HG03457 (cell line): ENCODE measurements at regions not wholly inside any gene's neighbourhood (a gene's known extent, or its start where the extent isn't known, plus 50 kb on each side); places are given as distances from the start of the nearest gene placed in this dataset.

Source experiments
- ATAC-seq: cut with Tn5 transposase; IDR thresholded peaks from one replicate; pipeline ENCODE4 v1.9.1; 2021; ENCODE audit warnings: moderate number of reproducible peaks; ENCODE audit not compliant: unreplicated experiment

DNA sequence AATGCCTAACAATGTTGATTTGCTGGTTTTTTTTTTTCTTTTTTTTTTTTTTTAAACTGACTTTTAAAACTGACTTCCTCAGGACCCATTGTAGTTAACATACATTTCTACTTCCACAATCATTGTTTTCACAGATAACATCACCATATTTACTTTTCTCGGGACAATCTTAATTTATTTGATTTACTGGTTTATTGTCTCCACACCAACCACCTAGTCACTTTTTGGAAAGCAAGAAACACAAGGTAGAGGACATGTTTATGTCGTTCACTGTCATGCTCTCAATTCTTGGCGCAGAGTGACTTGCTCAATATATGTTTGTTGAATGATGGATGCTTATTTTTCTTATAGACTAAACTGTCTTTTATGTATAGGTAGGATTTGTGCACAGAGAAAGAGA is 2280.7 kb downstream of the MAT2B start:
- ATAC-seq = no peak

- ATAC-seq = no peak
Measured at GRCh38 chr5:165795073-165795472, 2289.7 kb downstream of the MAT2B start.

DNA sequence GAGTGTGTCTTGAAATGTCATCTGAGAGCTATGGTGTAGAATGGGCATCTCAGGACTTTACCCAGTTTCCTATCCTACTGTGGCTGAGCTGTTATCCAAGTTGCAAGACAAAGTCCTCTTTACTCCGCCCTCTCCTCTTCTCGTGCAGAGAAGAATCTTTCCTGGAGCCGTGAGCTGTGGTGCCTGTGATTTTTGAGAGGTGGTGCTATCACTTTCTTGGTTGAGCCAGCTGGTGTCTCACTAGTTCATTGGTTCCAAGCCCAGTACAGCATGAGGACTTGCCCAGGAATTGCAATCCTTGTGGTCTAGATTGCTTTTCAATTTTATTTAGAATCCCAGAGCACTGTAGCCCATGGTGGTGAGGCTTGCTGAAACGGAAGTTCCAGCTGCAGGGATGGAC is 2300.3 kb downstream of the MAT2B start:
- ATAC-seq = no peak

DNA sequence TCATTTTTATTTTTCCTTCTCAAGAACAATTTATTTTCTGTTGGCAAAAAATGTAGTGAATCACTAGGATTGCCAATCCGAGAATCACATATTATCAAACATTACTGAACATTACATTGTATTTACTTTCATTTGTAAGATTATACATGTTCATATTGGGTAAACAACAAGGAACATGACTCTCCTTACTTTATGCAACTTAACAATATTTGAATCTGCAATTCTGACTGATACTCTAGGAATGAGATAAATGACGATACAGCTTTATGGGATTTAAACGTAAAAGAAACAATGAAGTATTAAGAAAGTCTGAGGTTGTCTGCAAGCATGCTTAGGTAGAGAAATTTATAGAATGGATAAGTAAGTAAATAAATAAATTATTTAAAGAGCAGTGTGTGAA is 2302.9 kb downstream of the MAT2B start:
- ATAC-seq = no peak

DNA sequence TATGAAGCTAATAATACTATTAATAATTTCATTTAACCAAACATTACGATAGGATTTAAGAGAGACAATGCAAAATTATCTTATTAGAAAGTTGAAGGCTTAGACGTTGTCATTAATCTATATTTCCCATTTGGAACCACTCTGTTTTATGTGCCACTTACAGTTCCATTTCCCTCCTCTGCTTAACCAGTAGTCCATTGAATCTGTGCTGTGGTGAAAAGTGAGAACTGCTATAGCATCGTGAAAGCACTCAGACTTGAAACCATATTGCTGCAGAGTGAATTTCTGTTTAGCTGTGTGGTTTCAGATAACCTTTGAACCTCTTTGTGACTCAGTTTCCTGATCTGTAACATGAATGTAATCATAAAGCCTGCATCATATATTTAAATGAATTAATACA is 2304.5 kb downstream of the MAT2B start:
- ATAC-seq = no peak

GRCh38 chr5:165829504-165829903 is 2324.1 kb downstream of the MAT2B start:
- no peak for ATAC-seq

- ATAC-seq = no peak
Measured at GRCh38 chr5:165834891-165835290, 2329.5 kb downstream of the MAT2B start.

DNA sequence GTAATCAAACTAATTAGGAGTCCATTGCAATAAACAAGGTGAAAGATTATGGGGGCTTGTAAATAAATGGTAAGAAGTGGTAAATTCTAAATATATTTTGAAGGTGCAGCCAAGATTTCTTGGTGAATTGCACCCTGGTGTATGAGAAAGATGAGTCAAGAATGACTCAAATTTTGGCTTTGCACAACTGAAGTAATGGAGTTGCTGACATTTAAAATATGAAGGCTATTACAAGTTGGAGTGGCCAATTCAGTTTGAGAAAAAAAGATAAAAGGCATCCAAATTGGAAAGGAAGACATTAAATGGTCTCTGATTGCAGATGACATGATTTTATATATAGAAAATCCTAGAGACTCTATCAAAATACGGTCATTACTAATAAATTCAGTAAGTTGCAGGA is 2330.6 kb downstream of the MAT2B start:
- no peak for ATAC-seq

- ATAC-seq = no peak
Measured at GRCh38 chr5:165837286-165837685, 2331.9 kb downstream of the MAT2B start.

GRCh38 chr5:165844571-165844970 is 2339.2 kb downstream of the MAT2B start:
- ATAC-seq = no peak

GRCh38 chr5:165858118-165858517 is 2352.7 kb downstream of the MAT2B start:
- ATAC-seq = no peak

DNA sequence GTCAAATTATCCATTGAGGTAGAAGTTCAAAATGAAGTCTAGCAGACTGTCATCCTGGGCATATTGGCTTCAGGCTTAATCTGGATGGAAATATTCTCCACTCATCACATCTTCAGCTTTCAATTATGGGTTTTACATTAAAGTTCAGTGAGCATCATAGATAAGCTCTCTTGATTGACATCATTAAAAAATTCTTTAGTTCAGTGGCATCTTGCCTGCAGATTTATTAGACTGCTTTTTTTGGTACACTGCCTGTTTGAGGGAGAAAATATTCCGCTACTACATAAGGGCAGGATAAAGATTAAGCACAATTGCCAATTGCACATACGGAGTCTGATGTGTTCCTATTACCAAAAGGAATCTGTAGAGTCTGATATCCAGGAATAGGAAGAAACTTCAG is 2353.8 kb downstream of the MAT2B start:
- no peak for ATAC-seq

- no peak for ATAC-seq
Measured at GRCh38 chr5:165863239-165863638, 2357.8 kb downstream of the MAT2B start.

DNA sequence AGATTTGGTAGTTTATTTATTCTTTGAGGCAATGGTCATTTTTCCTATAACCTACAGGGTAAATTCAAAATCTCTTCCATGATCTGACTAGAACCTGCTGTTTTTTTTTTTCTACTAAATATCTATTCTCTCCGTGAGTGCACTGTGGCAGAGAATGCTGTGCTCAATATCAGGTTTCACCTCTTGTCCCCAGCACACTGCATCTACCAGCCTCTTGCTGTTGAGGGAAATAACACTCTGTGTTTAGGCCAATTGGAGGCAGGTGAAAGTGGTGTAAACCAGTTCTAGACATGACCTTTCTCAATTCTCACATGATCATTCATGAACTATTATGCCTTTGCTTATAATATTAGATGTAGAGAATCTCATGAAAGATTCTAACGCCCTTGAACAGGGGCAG is 2365.9 kb downstream of the MAT2B start:
- ATAC-seq = no peak

- no peak for ATAC-seq
Measured at GRCh38 chr5:165874851-165875250, 2369.4 kb downstream of the MAT2B start.

- no peak for ATAC-seq
Measured at GRCh38 chr5:165876538-165876937, 2371.1 kb downstream of the MAT2B start.

- no peak for ATAC-seq
Measured at GRCh38 chr5:165877475-165877874, 2372.1 kb downstream of the MAT2B start.

DNA sequence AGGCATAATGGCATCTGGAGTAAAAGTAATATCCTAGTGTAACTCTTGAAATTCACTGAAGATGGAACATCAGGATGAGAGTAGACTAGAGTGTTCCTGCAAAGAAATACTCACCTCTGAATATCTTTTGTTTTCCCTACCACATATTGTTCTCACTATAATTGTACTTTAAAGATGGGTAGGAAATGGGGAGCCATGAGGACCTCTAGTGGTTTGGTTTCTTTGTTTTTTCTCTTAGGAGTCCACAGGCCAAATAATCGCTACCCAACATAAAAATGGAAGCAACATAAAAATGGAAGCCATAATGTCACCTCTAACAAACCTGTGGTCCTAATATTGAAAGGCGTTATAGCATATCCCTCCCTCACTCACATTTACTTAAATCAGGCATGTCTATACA is 2375.8 kb downstream of the MAT2B start:
- ATAC-seq = no peak

DNA sequence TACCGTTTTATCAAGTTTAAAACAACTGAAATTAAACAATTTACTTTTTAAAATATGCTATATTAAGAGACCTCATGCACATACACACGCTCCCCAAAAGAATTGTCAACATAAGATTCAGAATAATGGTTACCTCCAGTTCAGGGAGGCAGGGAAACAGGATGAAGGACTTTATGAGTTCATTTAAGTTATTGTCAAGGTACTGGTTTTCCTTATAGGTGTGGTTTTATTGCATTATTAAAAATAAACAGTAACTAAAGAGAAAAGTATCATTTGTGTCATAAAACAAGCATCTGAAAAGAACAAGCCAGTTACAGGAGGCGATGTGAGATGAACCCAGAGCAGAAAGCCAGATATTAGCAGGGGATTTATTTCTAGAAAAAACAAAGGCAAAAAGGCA is 2376.7 kb downstream of the MAT2B start:
- no peak for ATAC-seq

- ATAC-seq = no peak
Measured at GRCh38 chr5:165885623-165886350, 2380.4 kb downstream of the MAT2B start.

GRCh38 chr5:165887147-165887546 is 2381.7 kb downstream of the MAT2B start:
- no peak for ATAC-seq

DNA sequence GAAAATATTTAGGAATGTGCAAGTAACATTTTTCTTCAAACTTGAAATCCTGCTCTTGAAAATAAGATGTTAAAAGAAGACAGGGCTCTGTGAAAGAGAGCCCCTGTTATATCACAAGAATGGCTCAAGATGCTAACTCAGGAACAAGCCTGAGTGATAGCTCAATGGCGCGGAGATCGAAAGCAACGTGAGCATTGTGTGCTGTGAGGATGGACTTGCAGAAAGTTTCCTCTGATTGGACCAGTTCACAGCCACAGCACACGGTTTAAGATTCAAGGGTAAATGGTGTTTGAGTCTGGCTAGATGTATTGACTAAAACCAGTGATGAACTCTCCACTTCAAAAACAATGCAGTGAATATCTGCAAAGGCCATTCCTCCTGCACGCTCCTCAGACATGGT is 2387.0 kb downstream of the MAT2B start:
- no peak for ATAC-seq

DNA sequence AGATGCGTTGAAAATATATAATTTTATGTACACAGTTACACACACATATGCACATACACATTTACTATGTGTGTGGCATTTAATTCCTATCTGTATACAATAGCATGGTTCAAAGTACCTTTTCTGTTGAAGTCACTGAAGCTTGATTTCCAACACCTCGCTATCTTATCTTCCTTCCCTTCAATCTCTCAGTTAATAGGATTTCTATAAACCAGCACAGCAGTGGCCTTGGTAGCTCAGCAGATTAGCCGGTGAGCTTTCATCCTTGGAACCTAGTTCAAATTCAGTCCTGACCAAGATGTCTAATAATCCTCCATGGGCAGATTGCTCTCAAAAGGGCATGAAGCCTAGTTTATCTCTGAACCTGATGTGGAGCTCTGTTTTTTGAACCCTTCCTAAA is 2389.5 kb downstream of the MAT2B start:
- ATAC-seq = no peak
